ENCODE measurements at regions not wholly inside any gene's neighbourhood (a gene's known extent, or its start where the extent isn't known, plus 50 kb on each side); places are given as distances from the start of the nearest gene placed in this dataset.

GRCh38 chr16:73565925-73566324, 518.0 kb upstream of the ZFHX3 start:
- no peak for TF ChIP-seq CTCF (IDR thresholded peaks at IDR 0.05)

GRCh38 chr16:73565263-73565662, 517.3 kb upstream of the ZFHX3 start:
- no peak for ATAC-seq
- no peaks in the 10 kb centered on the region for H3K9me3 ChIP-seq
- H3K36me3 ChIP-seq, result no peaks in the 10 kb centered on the region
- no peaks in the 10 kb centered on the region for H3K4me1 ChIP-seq
- intact Hi-C loops (cut with DNase I), result no loop called here
- H3K4me3 ChIP-seq, result no peak overlapping the region
- no peak for DNase-seq
- no peaks in the 10 kb centered on the region for H3K27me3 ChIP-seq
- TF ChIP-seq CTCF (IDR thresholded peaks at IDR 0.05), result no peak
- H3K27ac ChIP-seq, result no peak overlapping the region

More at GRCh38 chr16:73565925-73566324, 518.0 kb upstream of the ZFHX3 start:
- ATAC-seq, result no peak
- Histone ChIP-seq H3K4me3 (no peak overlapping the region), H3K4me1 (no peaks in the 10 kb centered on the region), H3K36me3 (no peaks in the 10 kb centered on the region), H3K27ac (no peak overlapping the region), H3K27me3 (no peaks in the 10 kb centered on the region), H3K9me3 (no peaks in the 10 kb centered on the region)
- intact Hi-C loops (cut with DNase I), result no loop called here
- no peak for DNase-seq

GRCh38 chr16:73563709-73564108, 515.8 kb upstream of the ZFHX3 start:
- Histone ChIP-seq H3K9me3 (no peaks in the 10 kb centered on the region), H3K4me3 (no peak overlapping the region), H3K36me3 (no peaks in the 10 kb centered on the region), H3K27me3 (no peaks in the 10 kb centered on the region), H3K4me1 (no peaks in the 10 kb centered on the region), H3K27ac (no peak overlapping the region)
- no peak for TF ChIP-seq CTCF (IDR thresholded peaks at IDR 0.05)
- no peak for DNase-seq
- intact Hi-C loops (cut with DNase I), result no loop called here
- ATAC-seq, result no peak

GRCh38 chr16:73560497-73560896, 512.6 kb upstream of the ZFHX3 start:
- intact Hi-C loops (cut with DNase I), result no loop called here

GRCh38 chr16:73558219-73558618, 510.3 kb upstream of the ZFHX3 start:
- H3K9me3 ChIP-seq, result no peaks in the 10 kb centered on the region

More at GRCh38 chr16:73560497-73560896, 512.6 kb upstream of the ZFHX3 start:
- Histone ChIP-seq H3K27me3 (no peaks in the 10 kb centered on the region), H3K4me1 (no peaks in the 10 kb centered on the region), H3K36me3 (no peaks in the 10 kb centered on the region), H3K4me3 (no peak overlapping the region), H3K9me3 (no peaks in the 10 kb centered on the region), H3K27ac (no peak overlapping the region)
- TF ChIP-seq CTCF (IDR thresholded peaks at IDR 0.05), result no peak
- no peak for DNase-seq
- no peak for ATAC-seq

More at GRCh38 chr16:73558219-73558618, 510.3 kb upstream of the ZFHX3 start:
- Histone ChIP-seq H3K36me3 (no peaks in the 10 kb centered on the region), H3K4me3 (no peak overlapping the region), H3K27me3 (no peaks in the 10 kb centered on the region), H3K27ac (no peak overlapping the region), H3K4me1 (no peaks in the 10 kb centered on the region)
- DNase-seq, result no peak
- intact Hi-C loops (cut with DNase I), result no loop called here
- no peak for TF ChIP-seq CTCF (IDR thresholded peaks at IDR 0.05)
- ATAC-seq, result no peak
